Vagina (tissue), 2 donors: ENCODE measurements at regions not wholly inside any gene's neighbourhood (a gene's known extent, or its start where the extent isn't known, plus 50 kb on each side); places are given as distances from the start of the nearest gene placed in this dataset.

ENCODE experiments used
- POLR2AphosphoS5 ChIP-seq, 2 donors: sonication (generic); formaldehyde crosslinking; IDR thresholded peaks; one replicate each; pipeline ENCODE4 v1.9.0; 2017; ENCODE audit warnings: antibody characterized with exemption in 2 of 2, mild to moderate bottlenecking in 2 of 2, low read depth in 1 of 2; ENCODE audit not compliant: insufficient read depth in 1 of 2
- TF ChIP-seq, protein P1 (sequence below), 3 experiments: fragments of 450-650 bp in 2 of 3; fragments of 200-600 bp in 1 of 3; sonication (generic) in 1 of 3; IDR thresholded peaks; one replicate each; pipeline ENCODE4 v1.5.1; 2017 to 2019; ENCODE audit warnings: antibody characterized with exemption in 3 of 3, mild to moderate bottlenecking in 2 of 3, moderate library complexity in 2 of 3

DNA sequence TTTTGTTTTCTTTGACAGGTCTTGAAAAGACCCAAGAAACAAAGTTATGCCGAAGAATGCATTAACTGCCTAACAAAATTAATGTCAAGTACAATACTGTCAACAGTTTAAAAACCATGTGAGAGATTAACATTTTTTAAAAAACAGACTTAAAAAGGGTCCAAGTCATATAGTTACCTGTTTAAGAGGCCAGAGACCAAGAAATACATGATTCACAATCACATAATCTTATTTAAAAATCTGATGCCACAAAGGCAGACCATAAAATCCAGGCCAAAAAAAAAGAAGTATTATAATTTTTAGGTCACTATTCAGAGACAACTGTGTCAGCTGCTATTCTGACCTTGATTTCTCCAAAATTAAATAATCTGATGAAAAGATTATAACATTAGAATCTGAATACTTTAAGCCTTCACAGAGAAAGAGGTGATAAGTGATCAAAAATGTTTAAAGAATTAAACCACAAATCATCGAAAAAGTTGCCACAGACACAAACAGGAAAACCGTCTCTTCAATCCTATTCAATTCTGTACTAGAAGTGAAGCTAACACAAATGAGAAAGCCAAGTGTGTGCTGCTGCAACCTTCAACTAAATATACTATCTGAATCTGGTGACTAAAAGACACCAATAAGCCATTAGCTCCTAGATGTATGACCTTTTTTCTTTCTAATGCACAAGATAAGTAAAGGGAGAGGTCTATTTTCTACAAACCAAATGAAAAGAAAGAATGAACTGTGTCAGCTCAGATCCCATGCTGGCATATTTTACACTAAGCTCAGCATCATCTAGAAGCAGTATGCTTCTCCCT lies 286.0 kb downstream of the ZEB2 start:
- TF ChIP-seq, protein P1, sequence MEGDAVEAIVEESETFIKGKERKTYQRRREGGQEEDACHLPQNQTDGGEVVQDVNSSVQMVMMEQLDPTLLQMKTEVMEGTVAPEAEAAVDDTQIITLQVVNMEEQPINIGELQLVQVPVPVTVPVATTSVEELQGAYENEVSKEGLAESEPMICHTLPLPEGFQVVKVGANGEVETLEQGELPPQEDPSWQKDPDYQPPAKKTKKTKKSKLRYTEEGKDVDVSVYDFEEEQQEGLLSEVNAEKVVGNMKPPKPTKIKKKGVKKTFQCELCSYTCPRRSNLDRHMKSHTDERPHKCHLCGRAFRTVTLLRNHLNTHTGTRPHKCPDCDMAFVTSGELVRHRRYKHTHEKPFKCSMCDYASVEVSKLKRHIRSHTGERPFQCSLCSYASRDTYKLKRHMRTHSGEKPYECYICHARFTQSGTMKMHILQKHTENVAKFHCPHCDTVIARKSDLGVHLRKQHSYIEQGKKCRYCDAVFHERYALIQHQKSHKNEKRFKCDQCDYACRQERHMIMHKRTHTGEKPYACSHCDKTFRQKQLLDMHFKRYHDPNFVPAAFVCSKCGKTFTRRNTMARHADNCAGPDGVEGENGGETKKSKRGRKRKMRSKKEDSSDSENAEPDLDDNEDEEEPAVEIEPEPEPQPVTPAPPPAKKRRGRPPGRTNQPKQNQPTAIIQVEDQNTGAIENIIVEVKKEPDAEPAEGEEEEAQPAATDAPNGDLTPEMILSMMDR (IDR thresholded peaks at IDR 0.05), result no peak
- TF ChIP-seq POLR2AphosphoS5 (IDR thresholded peaks at IDR 0.05; ENCODE audit: insufficient read depth in 1 of 2, low read depth in 1 of 2), result no peak
